ACC112 (cell line): ENCODE measurements at regions not wholly inside any gene's neighbourhood (a gene's known extent, or its start where the extent isn't known, plus 50 kb on each side); places are given as distances from the start of the nearest gene placed in this dataset.

ENCODE experiments used
- H2AFZ ChIP-seq: fragments of 200-600 bp; sonication (generic); one replicate; pipeline ENCODE4 v1.6.0; 2017; ENCODE audit warnings: antibody characterized with exemption, low read length; ENCODE audit not compliant: unreplicated experiment
- H3K27ac ChIP-seq: fragments of 200-600 bp; sonication (generic); 2 replicates; pipeline ENCODE4 v1.5.1; 2014; ENCODE audit warnings: low read depth, mild to moderate bottlenecking, antibody characterized with exemption, low read length, moderate library complexity
- H3K27me3 ChIP-seq: fragments of 200-600 bp; sonication (generic); 2 replicates; pipeline ENCODE4 v1.6.1; 2014; ENCODE audit warnings: mild to moderate bottlenecking, antibody characterized with exemption, low read length, moderate library complexity, mixed read lengths; ENCODE audit not compliant: insufficient read depth
- H3K36me3 ChIP-seq: fragments of 200-600 bp; sonication (generic); 2 replicates; pipeline ENCODE4 v1.6.1; 2016; ENCODE audit warnings: mild to moderate bottlenecking, antibody characterized with exemption, low read length, moderate library complexity, mixed read lengths; ENCODE audit not compliant: insufficient read depth
- H3K4me1 ChIP-seq: fragments of 200-600 bp; sonication (generic); one replicate; pipeline ENCODE4 v1.6.1; 2016; ENCODE audit warnings: low read length, mixed read lengths; ENCODE audit not compliant: insufficient read depth, unreplicated experiment, control insufficient read depth
- H3K4me3 ChIP-seq: fragments of 200-600 bp; sonication (generic); 2 replicates; pipeline ENCODE4 v1.5.1; 2014; ENCODE audit warnings: mild to moderate bottlenecking, low read depth, low read length
- H3K79me2 ChIP-seq: fragments of 200-600 bp; sonication (generic); one replicate; pipeline ENCODE4 v1.6.0; 2016; ENCODE audit warnings: low read length; ENCODE audit not compliant: control insufficient read depth, unreplicated experiment, insufficient read depth

DNA sequence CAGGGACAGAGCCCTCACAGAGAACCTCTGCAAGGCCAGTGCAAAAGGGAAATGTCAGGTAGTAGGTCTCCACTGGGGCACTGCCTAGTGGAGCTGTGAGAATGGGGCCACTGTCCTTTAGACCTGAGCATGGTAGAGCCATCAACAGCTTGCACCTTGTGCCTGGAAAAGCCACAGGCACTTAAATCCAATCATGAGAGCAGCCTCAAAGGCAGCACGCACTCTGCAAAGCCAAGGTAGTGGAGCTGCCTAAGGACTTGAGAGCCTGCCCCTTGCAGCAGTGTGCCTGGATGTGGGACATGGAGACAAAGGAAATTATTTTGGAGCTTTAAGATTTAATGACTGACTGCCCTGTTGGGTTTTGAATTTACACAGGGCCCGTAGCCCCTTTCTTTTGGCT, 918.5 kb upstream of the POT1 start:
- no peaks in the 10 kb centered on the region for H3K4me1 ChIP-seq
- H3K27ac ChIP-seq, result no peak overlapping the region
- H3K79me2 ChIP-seq, result no peaks in the 10 kb centered on the region
- H3K27me3 ChIP-seq, result no peaks in the 10 kb centered on the region
- no peak overlapping the region for H3K4me3 ChIP-seq
- no peak overlapping the region for H2AFZ ChIP-seq
- no peaks in the 10 kb centered on the region for H3K36me3 ChIP-seq

GRCh38 chr7:125847692-125848091, 918.1 kb upstream of the POT1 start:
- Histone ChIP-seq H3K79me2 (no peaks in the 10 kb centered on the region), H3K36me3 (no peaks in the 10 kb centered on the region), H2AFZ (no peak overlapping the region), H3K4me1 (no peaks in the 10 kb centered on the region), H3K27ac (no peak overlapping the region), H3K27me3 (no peaks in the 10 kb centered on the region), H3K4me3 (no peak overlapping the region)

GRCh38 chr7:125847055-125847454, 917.4 kb upstream of the POT1 start:
- no peak overlapping the region for H3K27ac ChIP-seq

GRCh38 chr7:125845686-125846085, 916.1 kb upstream of the POT1 start:
- H3K36me3 ChIP-seq, result no peaks in the 10 kb centered on the region
- no peaks in the 10 kb centered on the region for H3K27me3 ChIP-seq
- no peak overlapping the region for H3K4me3 ChIP-seq
- no peak overlapping the region for H2AFZ ChIP-seq
- no peak overlapping the region for H3K27ac ChIP-seq
- no peaks in the 10 kb centered on the region for H3K79me2 ChIP-seq
- H3K4me1 ChIP-seq, result no peaks in the 10 kb centered on the region

More at GRCh38 chr7:125847055-125847454, 917.4 kb upstream of the POT1 start:
- no peaks in the 10 kb centered on the region for H3K27me3 ChIP-seq
- H3K4me1 ChIP-seq, result no peaks in the 10 kb centered on the region
- no peaks in the 10 kb centered on the region for H3K36me3 ChIP-seq
- H2AFZ ChIP-seq, result no peak overlapping the region
- H3K4me3 ChIP-seq, result no peak overlapping the region
- H3K79me2 ChIP-seq, result no peaks in the 10 kb centered on the region

DNA sequence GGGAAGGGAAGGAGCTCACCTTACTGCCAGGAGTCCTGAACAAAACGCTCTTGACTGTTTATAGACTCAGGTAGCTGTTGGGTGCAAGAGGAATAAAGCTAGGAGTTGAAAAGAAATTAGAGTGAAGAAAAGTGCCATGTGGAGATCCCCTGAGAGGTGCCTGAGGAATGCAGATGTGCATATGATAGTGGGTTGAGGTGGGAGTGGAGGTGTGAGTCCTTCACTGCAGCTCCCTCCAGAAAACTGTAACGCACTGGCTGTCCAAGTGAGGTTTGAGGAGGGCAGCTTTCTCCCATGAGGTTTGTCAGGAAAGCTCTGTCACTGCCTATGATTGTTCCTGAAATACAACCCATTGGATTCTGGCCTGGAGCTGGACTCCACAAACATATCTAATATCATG, 904.8 kb upstream of the POT1 start:
- Histone ChIP-seq H3K27ac (no peak overlapping the region), H3K79me2 (no peaks in the 10 kb centered on the region), H3K36me3 (no peaks in the 10 kb centered on the region), H3K4me1 (no peaks in the 10 kb centered on the region), H2AFZ (no peak overlapping the region), H3K4me3 (no peak overlapping the region), H3K27me3 (no peaks in the 10 kb centered on the region)

- H2AFZ ChIP-seq, result no peak overlapping the region
Measured at GRCh38 chr7:125833839-125834238, 904.2 kb upstream of the POT1 start.

DNA sequence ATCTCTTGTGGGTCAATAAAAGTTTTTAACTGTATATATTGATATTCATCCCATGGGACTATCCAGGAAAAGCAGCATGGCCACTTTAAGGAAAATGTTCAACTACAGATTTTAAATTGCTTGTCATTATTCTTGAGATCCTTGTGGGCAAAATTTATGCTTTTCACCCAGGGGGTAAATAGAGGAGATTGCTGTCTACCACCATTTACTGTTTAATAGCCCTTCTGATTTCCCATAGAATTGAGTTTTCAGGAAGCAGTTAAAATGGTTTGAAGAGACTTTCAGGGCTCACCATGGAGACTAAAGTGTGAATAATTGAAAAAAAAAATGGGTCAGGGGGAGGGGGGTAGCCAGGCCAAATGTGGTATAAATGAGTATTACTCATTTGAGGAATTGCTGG, 901.1 kb upstream of the POT1 start:
- H3K4me1 ChIP-seq, result no peaks in the 10 kb centered on the region
- no peak overlapping the region for H3K27ac ChIP-seq
- H3K79me2 ChIP-seq, result no peaks in the 10 kb centered on the region
- no peak overlapping the region for H3K4me3 ChIP-seq
- H3K36me3 ChIP-seq, result no peaks in the 10 kb centered on the region
- no peak overlapping the region for H2AFZ ChIP-seq
- no peaks in the 10 kb centered on the region for H3K27me3 ChIP-seq

More at GRCh38 chr7:125833839-125834238, 904.2 kb upstream of the POT1 start:
- H3K36me3 ChIP-seq, result no peaks in the 10 kb centered on the region
- H3K27ac ChIP-seq, result no peak overlapping the region
- H3K4me1 ChIP-seq, result no peaks in the 10 kb centered on the region
- no peaks in the 10 kb centered on the region for H3K27me3 ChIP-seq
- H3K4me3 ChIP-seq, result no peak overlapping the region
- no peaks in the 10 kb centered on the region for H3K79me2 ChIP-seq

- H3K79me2 ChIP-seq, result no peaks in the 10 kb centered on the region
- H3K27ac ChIP-seq, result no peak overlapping the region
- no peaks in the 10 kb centered on the region for H3K27me3 ChIP-seq
- H3K36me3 ChIP-seq, result no peaks in the 10 kb centered on the region
- no peaks in the 10 kb centered on the region for H3K4me1 ChIP-seq
- H3K4me3 ChIP-seq, result no peak overlapping the region
- H2AFZ ChIP-seq, result no peak overlapping the region
Measured at GRCh38 chr7:125828153-125828700, 898.6 kb upstream of the POT1 start.

DNA sequence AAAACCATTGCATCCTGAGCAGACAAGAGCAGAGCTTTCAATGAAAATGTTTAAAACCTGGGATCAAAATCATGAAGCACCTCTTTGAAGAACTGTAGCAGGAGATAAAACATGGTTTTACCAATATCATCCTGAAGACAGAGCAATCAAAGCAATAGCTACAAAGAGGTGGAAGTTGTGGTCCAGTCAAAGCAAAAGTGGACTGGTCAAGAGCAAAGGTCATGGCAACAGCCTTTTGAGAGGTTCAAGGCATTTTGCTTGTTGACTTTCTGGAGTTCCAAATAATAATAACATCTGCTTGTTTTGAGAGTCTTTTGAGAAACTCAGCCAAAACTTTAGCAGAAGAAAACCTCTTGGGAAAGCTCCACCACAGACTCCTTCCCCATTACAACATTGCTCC, 893.9 kb upstream of the POT1 start:
- H2AFZ ChIP-seq, result no peak overlapping the region
- H3K27ac ChIP-seq, result no peak overlapping the region
- H3K36me3 ChIP-seq, result no peaks in the 10 kb centered on the region
- no peaks in the 10 kb centered on the region for H3K27me3 ChIP-seq
- H3K79me2 ChIP-seq, result no peaks in the 10 kb centered on the region
- no peaks in the 10 kb centered on the region for H3K4me1 ChIP-seq
- H3K4me3 ChIP-seq, result no peak overlapping the region

DNA sequence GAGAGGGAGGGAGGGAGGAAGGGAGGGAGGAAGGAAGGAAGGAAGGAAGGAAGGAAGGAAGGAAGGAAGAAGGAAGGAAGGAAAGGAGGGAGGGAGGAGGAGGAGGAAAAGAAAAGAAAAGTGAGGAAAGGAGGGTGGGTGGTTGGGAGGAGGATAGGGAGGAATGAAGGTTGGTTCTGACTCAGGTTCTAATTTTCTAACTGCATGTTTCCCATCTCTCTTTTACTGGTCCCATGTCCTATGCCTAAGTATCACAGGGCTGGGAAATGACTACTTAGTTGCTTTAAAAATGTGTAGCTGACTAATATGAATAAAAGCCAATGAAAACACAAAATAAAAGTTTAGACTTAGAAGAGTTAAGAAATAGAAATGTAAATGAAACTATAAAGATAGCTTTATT, 890.9 kb upstream of the POT1 start:
- Histone ChIP-seq H3K27ac (no peak overlapping the region), H3K4me3 (no peak overlapping the region), H3K36me3 (no peaks in the 10 kb centered on the region), H3K27me3 (no peaks in the 10 kb centered on the region), H3K4me1 (no peaks in the 10 kb centered on the region), H2AFZ (no peak overlapping the region), H3K79me2 (no peaks in the 10 kb centered on the region)

GRCh38 chr7:125814100-125814499, 884.5 kb upstream of the POT1 start:
- H3K27ac ChIP-seq, result no peak overlapping the region
- no peaks in the 10 kb centered on the region for H3K36me3 ChIP-seq
- no peak overlapping the region for H3K4me3 ChIP-seq
- no peaks in the 10 kb centered on the region for H3K27me3 ChIP-seq
- no peak overlapping the region for H2AFZ ChIP-seq
- no peaks in the 10 kb centered on the region for H3K79me2 ChIP-seq
- H3K4me1 ChIP-seq, result no peaks in the 10 kb centered on the region
